Aorta (tissue), 5 donors: ENCODE measurements at regions not wholly inside any gene's neighbourhood (a gene's known extent, or its start where the extent isn't known, plus 50 kb on each side); places are given as distances from the start of the nearest gene placed in this dataset.
"Not testable (repeated sequence)": the region's sequence is repeated elsewhere in the genome, so short reads cannot be mapped to it uniquely, and the experiment has no call there.

Source experiments
- ATAC-seq: fragments of 200-7000 bp; cut with Tn5 transposase; one replicate; pipeline ENCODE4 v1.9.1; 2022; ENCODE audit warnings: moderate library complexity; ENCODE audit not compliant: low FRiP score
- DNase-seq, 2 donors: peaks; one replicate each; pipeline ENCODE4 v3.0.0-alpha.2; 2020
- H3K27ac ChIP-seq, 2 donors: one replicate each; pipeline ENCODE4 v1.5.1; 2013; ENCODE audit warnings: low read length in 2 of 2, mild to moderate bottlenecking in 2 of 2, moderate library complexity in 2 of 2, control low read depth in 1 of 2, inconsistent platforms in 1 of 2, low read depth in 1 of 2
- H3K27me3 ChIP-seq, 2 donors: one replicate each; pipeline ENCODE4 v1.6.1; 2013; ENCODE audit warnings: control low read depth in 1 of 2, low read length in 1 of 2, mild to moderate bottlenecking in 1 of 2, moderate library complexity in 1 of 2; ENCODE audit not compliant: insufficient read depth in 2 of 2, control insufficient read depth in 1 of 2
- H3K36me3 ChIP-seq, 2 donors: one replicate each; pipeline ENCODE4 v1.6.1; 2013; ENCODE audit warnings: control low read depth in 1 of 2, low read length in 1 of 2, mild to moderate bottlenecking in 1 of 2; ENCODE audit not compliant: insufficient read depth in 2 of 2, control insufficient read depth in 1 of 2
- H3K4me1 ChIP-seq, 2 donors: one replicate each; pipeline ENCODE4 v1.6.1; 2013; ENCODE audit warnings: low read length in 2 of 2, control low read depth in 1 of 2, mild to moderate bottlenecking in 1 of 2, moderate library complexity in 1 of 2; ENCODE audit not compliant: insufficient read depth in 2 of 2, control insufficient read depth in 1 of 2
- H3K4me3 ChIP-seq, 2 donors: one replicate each; pipeline ENCODE4 v1.5.1; 2013; ENCODE audit warnings: low read length in 2 of 2, control low read depth in 1 of 2, mild to moderate bottlenecking in 1 of 2
- H3K9me3 ChIP-seq: one replicate; pipeline ENCODE4 v1.6.1; 2013; ENCODE audit warnings: mild to moderate bottlenecking, low read length; ENCODE audit not compliant: control insufficient read depth
- WGBS, 2 donors: extraction: QIAGEN DNeasy Blood & Tissue Kit; methylation state at CpG; one replicate each; pipeline ENCODE4 v1.1.7; 2013; 5-methylcytosine and 5-hydroxymethylcytosine counted together
- intact Hi-C, 2 donors: fragments of 100-400 bp; cut with DNase I; formaldehyde crosslinking; loops; one replicate each; pipeline versions ENCODE4 v1.14.2 to v1.15.0; 2022
- donor health status: healthy with polysubstance abuse.
- donor health status: Bipolar disorder and iron deficiency.
- donor health status: DM: no; HTN: no; CAD: no.
- donor health status: DM: no; HTN: no; CAD: no.
- donor health status: DM: yes; HTN: yes; CAD: no.

GRCh38 chr16:16674820-16675219, 295.9 kb downstream of the NPIPA7 start:
- DNase-seq, H3K4me1 ChIP-seq, H3K9me3 ChIP-seq, H3K27me3 ChIP-seq, ATAC-seq, H3K27ac ChIP-seq, H3K4me3 ChIP-seq, intact Hi-C loops, H3K36me3 ChIP-seq: not testable (repeated sequence)
- 61 to 87% methylated on average over 3 to 5 of the region's 9 CpGs for WGBS, 2 donors

- ATAC-seq, H3K4me3 ChIP-seq, H3K36me3 ChIP-seq, H3K27ac ChIP-seq, H3K27me3 ChIP-seq, H3K9me3 ChIP-seq, H3K4me1 ChIP-seq, intact Hi-C loops, DNase-seq: not testable (repeated sequence)
- no CpG with 5 or more reads among the region's 4 CpGs for WGBS, 2 donors
These were observed 342.9 kb downstream of the NPIPA7 start for GRCh38 chr16:16721849-16722248.

- intact Hi-C loops, ATAC-seq, DNase-seq: not testable (repeated sequence)
These were observed 343.7 kb downstream of the NPIPA7 start for GRCh38 chr16:16722666-16723065.

GRCh38 chr16:16723819-16724519, 345.0 kb downstream of the NPIPA7 start:
- not testable (repeated sequence) for H3K27ac ChIP-seq
- WGBS, 2 donors = no CpG with 5 or more reads among the region's 6 CpGs

More at GRCh38 chr16:16722666-16723065, 343.7 kb downstream of the NPIPA7 start:
- not testable (repeated sequence) for H3K9me3 ChIP-seq, H3K4me1 ChIP-seq, H3K36me3 ChIP-seq, H3K27me3 ChIP-seq, H3K4me3 ChIP-seq, H3K27ac ChIP-seq
- 73 to 80% methylated on average over 1 to 2 of the region's 4 CpGs for WGBS, 2 donors

GRCh38 chr16:16727048-16727447, 348.1 kb downstream of the NPIPA7 start:
- DNase-seq, H3K27me3 ChIP-seq, H3K27ac ChIP-seq, H3K4me1 ChIP-seq, ATAC-seq, H3K4me3 ChIP-seq, H3K9me3 ChIP-seq, H3K36me3 ChIP-seq, intact Hi-C loops: not testable (repeated sequence)
- WGBS, 2 donors = no CpG with 5 or more reads among the region's 2 CpGs

More at GRCh38 chr16:16723819-16724519, 345.0 kb downstream of the NPIPA7 start:
- H3K36me3 ChIP-seq, H3K27me3 ChIP-seq, DNase-seq, intact Hi-C loops, ATAC-seq, H3K9me3 ChIP-seq, H3K4me3 ChIP-seq, H3K4me1 ChIP-seq: not testable (repeated sequence)

GRCh38 chr16:16742573-16742972, 363.6 kb downstream of the NPIPA7 start:
- H3K27me3 ChIP-seq, H3K4me3 ChIP-seq, DNase-seq, intact Hi-C loops, H3K36me3 ChIP-seq, H3K27ac ChIP-seq, H3K9me3 ChIP-seq, ATAC-seq, H3K4me1 ChIP-seq: not testable (repeated sequence)
- 63 to 90% methylated on average over 1 of the region's 1 CpG for WGBS, 2 donors

- intact Hi-C loops, H3K4me1 ChIP-seq, ATAC-seq, H3K27ac ChIP-seq, H3K36me3 ChIP-seq, H3K4me3 ChIP-seq, DNase-seq, H3K9me3 ChIP-seq, H3K27me3 ChIP-seq: not testable (repeated sequence)
- 82 to 84% methylated on average over 1 of the region's 5 CpGs for WGBS, 2 donors
These were observed 376.2 kb downstream of the NPIPA7 start for GRCh38 chr16:16754992-16755667.

- no peak for ATAC-seq
- no peak overlapping the region for H3K4me3 ChIP-seq
- DNase-seq = no peak
- no peaks in the 10 kb centered on the region for H3K4me1 ChIP-seq
- intact Hi-C loops = no loop called here
- 57 to 71% methylated on average over 4 of the region's 4 CpGs for WGBS, 2 donors
- H3K27me3 ChIP-seq = no peaks in the 10 kb centered on the region
- H3K27ac ChIP-seq = no peak overlapping the region
- no peaks in the 10 kb centered on the region for H3K36me3 ChIP-seq
- no peaks in the 10 kb centered on the region for H3K9me3 ChIP-seq
These were observed 384.5 kb downstream of the NPIPA7 start for GRCh38 chr16:16763449-16763848.

GRCh38 chr16:16770717-16771116, 391.8 kb downstream of the NPIPA7 start:
- H3K9me3 ChIP-seq, H3K27me3 ChIP-seq, H3K4me3 ChIP-seq, intact Hi-C loops, H3K27ac ChIP-seq, ATAC-seq, H3K36me3 ChIP-seq, H3K4me1 ChIP-seq, DNase-seq: not testable (repeated sequence)
- 75 to 78% methylated on average over 1 of the region's 1 CpG for WGBS, 2 donors
